RKO (cell line): ENCODE measurements at regions not wholly inside any gene's neighbourhood (a gene's known extent, or its start where the extent isn't known, plus 50 kb on each side); places are given as distances from the start of the nearest gene placed in this dataset.
"Not testable (repeated sequence)": the region's sequence is repeated elsewhere in the genome, so short reads cannot be mapped to it uniquely, and the experiment has no call there.

ENCODE experiments used
- DNase-seq: peaks from one replicate; pipeline ENCODE4 v3.0.0-alpha.2; 2016; ENCODE audit warnings: low spot score

DNA sequence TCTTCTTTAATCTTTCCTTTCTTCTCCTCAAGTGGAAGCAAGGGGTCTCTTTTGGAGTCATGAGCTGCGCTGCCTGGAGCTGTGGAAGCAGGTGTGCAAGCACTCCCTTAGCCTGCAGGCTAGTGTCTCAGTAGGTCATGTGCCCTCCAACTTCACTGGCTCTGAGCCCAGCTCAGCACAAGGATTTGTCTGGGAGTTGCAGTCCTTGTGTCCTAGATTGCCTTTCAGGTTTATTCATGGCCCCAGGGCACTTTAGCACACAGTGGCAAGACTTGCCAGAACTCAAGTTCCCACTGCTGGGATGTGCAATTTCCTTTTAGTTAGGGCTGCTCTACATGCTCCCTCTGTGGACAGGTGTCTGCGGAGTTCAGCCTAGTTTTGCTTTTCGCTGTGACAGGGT is 211.7 kb downstream of the LIG4 start:
- DNase-seq = no peak

DNA sequence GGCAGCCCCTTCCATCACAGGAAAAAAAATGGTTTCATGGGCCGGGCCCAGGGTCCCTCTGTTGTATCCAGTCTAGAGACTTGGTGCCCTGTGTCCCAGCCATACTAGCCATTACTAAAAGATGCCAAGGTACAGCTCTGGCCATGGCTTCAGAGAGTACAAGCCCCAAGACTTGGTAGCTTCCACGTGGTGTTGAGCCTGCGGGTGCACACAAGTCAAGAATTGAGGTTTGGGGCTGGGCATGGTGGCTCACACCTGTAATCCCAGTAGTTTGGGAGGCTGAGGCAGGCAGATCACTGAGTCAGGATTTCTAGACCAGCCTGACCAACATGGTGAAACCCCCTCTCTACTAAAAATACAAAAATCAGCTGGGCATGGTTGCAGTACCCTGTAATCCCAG is 214.3 kb downstream of the LIG4 start:
- DNase-seq = no peak

GRCh38 chr13:107999751-108000150 is 215.6 kb downstream of the LIG4 start:
- DNase-seq = no peak

DNA sequence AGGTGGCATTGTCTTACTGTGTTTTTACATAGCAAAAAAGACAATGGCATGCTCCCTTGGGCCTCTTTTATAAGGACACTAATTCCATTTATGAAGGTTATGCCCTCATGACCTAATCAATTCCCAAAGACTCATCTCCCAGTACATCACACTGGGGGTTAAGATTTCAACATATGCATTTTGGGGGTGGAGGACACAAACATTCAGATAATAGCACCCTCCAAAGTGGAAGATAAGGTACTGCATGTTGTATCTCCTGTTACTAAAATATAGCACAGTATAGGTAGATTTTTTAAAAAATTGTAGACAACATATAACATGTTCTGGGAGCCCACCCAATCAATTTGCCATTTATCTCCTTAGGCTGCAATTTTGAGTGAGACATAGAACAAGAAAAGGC is 221.2 kb downstream of the LIG4 start:
- no peak for DNase-seq

GRCh38 chr13:107993239-107993949 is 221.9 kb downstream of the LIG4 start:
- DNase-seq = no peak

- DNase-seq = no peak
Measured at GRCh38 chr13:107992542-107992941, 222.8 kb downstream of the LIG4 start.

GRCh38 chr13:107977071-107977574 is 238.2 kb downstream of the LIG4 start:
- no peak for DNase-seq

DNA sequence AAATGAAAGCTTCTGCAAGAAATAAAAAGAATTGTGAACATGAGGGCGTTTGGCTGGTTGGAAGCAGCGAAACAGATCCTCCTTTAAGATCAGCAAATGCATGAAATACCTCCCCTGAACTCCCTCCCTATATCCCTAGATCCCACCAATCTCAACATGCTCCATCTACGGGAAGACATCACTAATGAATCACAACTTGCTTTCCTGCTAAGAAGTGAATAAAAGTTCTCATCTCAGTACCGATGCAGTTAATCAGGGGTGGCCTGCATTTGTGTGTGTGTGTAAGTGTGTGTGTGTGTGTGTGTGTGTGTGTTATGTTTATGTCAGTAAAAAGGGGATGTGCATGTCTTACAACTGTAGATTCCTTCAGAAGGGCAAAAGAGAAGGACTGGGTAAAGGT is 238.7 kb downstream of the LIG4 start:
- DNase-seq = no peak

DNA sequence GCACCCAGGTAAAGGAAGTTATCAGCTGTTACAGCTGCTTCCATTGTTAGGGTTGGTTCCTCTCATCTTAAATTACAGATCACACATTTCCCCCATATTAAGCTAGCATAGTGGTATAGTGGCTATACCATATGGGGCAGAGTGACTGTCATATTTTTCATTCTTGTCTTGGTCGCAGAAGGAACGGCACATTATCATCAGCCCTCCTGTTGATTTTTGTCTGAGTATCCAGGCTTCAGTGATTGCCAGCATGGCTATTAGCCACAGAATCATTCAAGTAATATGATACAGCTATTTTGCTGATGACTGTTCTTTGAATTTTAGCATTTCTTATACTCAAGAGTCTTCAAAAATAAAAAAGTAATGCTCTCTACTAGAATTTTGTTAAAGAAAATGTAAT is 240.9 kb downstream of the LIG4 start:
- DNase-seq = no peak

DNA sequence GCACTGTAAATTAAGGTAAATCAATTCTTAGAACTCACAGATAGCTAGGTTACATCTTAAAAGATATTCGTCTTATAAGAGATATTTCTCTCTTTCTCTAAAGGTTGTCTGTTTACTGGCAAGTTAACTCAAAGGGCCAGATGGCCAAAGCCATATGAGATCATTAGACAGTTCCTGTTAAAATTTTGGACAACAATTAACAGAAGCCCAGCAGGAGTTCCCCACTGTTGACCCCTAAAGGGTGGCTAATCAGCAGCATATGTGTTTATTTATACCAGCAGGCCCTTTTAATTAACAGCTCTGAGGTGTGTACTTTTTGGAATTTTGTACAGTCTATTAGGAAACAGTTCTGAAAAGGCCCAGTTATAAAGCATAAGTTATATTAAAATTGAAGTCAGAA is 245.8 kb downstream of the LIG4 start:
- DNase-seq = no peak

DNA sequence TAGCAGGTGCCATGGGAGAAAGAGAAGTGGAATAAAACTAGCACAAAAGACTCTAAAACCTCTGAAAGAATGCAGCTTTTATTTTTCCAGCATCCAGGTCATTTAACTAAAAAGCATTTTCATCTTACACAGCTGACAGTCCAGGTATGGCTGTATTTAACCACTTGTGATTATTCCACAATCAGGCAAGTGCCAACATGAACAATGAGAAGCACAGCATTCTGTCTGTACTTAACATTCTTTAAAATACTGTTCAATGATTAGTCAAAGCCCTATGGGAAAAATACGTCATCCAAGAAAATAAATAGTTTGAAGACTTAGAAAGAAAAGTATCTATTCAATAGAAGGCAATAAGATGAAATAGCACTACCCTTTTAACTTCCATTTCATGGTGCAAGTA is 246.9 kb downstream of the LIG4 start:
- DNase-seq = no peak

DNA sequence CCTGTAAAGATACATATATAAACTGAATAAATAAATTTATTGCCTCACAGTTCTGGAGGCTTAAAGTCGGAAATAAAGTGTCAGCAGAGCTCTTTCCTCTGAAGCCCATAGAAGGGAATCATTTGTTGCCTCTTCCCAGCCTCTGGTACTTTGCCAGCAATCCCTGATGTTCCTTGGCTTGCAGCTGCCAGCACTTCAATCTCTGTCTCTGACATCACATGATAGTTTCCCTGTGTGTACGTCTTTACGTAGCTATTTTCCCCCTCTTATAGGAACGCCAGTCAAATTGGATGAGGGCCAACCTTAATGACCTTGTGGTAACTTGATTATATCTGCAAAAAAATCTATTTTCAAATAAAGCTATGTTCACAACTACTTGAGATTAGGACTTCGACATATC is 250.9 kb downstream of the LIG4 start:
- no peak for DNase-seq

DNA sequence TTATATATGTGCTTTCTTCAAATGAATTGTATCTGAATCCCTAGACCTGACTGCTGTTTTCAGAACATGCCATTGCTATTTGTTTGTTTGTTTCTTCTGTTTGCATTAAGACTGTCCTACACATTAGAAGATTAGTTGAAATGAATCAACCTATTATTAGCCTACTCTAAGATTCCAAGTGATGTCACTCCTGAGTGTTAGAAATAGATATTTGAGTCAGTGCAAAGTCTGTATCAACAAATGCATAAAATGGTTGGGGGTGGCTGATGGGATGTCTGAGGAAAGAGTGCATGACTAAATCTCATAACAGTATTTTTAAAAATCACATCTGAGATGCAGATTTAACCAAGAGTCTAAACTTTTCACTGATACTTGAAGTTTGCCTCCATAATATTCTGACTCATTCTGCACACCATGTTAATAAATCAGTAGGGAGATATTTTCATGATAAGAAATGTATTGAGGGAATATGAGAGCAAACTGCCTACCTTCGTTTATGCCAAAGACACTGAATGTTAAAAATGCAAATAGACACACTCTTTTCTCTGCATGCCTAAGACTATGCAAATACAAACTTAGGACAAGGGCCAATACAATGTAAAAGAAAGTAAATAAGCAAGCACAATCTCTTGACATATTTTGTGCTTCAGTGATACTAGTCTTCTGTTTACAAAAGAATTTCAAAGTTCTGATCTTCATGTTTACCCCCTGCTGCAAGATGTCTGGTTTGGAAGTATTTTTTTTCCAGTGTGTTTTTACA is 253.3 kb downstream of the LIG4 start:
- no peak for DNase-seq

- no peak for DNase-seq
Measured at GRCh38 chr13:107960301-107960700, 255.0 kb downstream of the LIG4 start.

- DNase-seq = no peak
Measured at GRCh38 chr13:107956889-107957288, 258.4 kb downstream of the LIG4 start.

- DNase-seq = no peak
Measured at GRCh38 chr13:107942030-107942617, 273.2 kb downstream of the LIG4 start.

- no peak for DNase-seq
Measured at GRCh38 chr13:107941345-107942029, 273.8 kb downstream of the LIG4 start.

- no peak for DNase-seq
Measured at GRCh38 chr13:107937848-107938247, 277.5 kb downstream of the LIG4 start.

GRCh38 chr13:107931056-107931455 is 284.3 kb downstream of the LIG4 start:
- DNase-seq = no peak

DNA sequence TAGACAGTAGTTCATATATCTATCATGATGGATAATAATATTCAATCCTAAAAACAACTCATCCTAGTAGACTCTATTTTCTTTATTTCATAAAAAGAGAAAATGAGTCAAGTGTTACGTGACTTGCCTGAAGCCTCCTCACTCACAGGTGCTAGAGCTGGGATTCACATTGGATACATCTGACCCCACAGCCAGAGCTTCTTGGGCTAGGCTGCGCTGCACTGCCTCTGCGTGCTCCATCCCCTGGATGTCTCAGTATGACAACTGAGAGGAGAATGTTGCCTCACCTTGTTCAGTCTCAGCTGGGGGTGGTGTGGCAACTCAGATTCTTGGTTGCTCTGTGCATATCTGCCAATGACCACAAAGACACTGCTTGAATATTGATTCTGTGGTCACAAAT is 286.6 kb downstream of the LIG4 start:
- no peak for DNase-seq

DNA sequence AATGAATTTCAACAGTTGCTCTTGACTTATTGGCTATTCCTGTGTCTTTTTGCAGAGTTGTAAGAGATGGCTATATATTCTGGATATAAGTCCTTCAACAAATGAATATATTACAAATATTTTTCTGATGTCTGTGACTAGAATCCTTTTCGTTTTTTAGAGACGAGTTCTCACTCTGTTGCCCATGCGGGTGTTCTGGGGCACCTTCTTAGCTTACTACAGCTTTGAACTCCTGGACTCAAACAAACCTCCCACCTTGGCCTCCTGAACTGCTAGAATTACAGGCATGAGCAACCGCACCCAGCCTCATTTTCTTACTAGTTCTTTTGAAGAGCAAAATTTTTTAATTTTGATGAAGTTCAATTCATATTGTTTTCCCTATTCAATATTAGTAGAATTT is 287.8 kb downstream of the LIG4 start:
- DNase-seq = no peak

- not testable (repeated sequence) for DNase-seq
Measured at GRCh38 chr13:107926515-107926914, 288.8 kb downstream of the LIG4 start.

DNA sequence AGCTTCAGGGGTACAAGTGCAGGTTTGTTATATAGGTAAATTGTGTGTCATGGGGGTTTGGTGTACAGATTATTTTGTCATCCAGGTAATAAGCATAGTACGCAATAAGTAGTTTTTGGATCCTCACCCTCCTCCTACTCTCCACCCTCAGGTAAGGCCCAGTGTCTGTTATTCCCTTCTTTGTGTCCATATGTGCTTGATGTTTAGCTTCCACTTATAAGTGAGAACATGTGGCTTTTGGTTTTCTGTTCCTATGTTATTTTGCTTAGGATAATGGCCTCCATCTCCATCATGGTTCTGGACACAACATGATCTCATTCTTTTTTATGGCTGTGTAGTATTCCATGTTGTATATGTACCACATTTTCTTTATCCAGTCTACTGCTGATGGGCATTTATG is 298.4 kb downstream of the LIG4 start:
- DNase-seq = not testable (repeated sequence)
